ENCODE measurements at regions not wholly inside any gene's neighbourhood (a gene's known extent, or its start where the extent isn't known, plus 50 kb on each side); places are given as distances from the start of the nearest gene placed in this dataset.

GRCh38 chr20:51987812-51988211 lies 185.5 kb upstream of the SALL4 start:
- no peaks in the 10 kb centered on the region for H3K27me3 ChIP-seq (ENCODE audit: control insufficient read depth, extremely low read depth, insufficient read depth, low read length)
- FAIRE-seq = no peak
- H3K4me1 ChIP-seq (ENCODE audit: control insufficient read depth, extremely low read depth, insufficient read depth, low read length) = peaks cover 14% of the 10 kb centered on the region
- no peaks in the 10 kb centered on the region for H3K79me2 ChIP-seq (ENCODE audit: control insufficient read depth, insufficient read depth, low read length)
- DNase-seq (ENCODE audit: low read depth, low spot score) = no peak
- H3K4me3 ChIP-seq (ENCODE audit: control insufficient read depth in 2 of 3, extremely low read depth in 1 of 3, insufficient read depth in 2 of 3, low read depth in 1 of 3, low read length in 3 of 3) = no peak overlapping the region
- H3K27ac ChIP-seq (ENCODE audit: control insufficient read depth, insufficient read depth, low read length) = no peak overlapping the region
- no peak overlapping the region for H3K9ac ChIP-seq (ENCODE audit: control insufficient read depth, extremely low read depth, insufficient read depth, low read length)
- no peaks in the 10 kb centered on the region for H3K36me3 ChIP-seq (ENCODE audit: control insufficient read depth in 2 of 2, extremely low read depth in 1 of 2, insufficient read depth in 2 of 2, low read length in 2 of 2)
- dilution Hi-C loops (cut with MboI; ENCODE audit: extremely low pct_ligation_motif_present, low sequenced_read_pairs) = no loop called here
- H3K4me2 ChIP-seq (ENCODE audit: control insufficient read depth, extremely low read depth, insufficient read depth, low read depth, low read length) = no peak overlapping the region
- H3K9me3 ChIP-seq (ENCODE audit: control insufficient read depth, low read depth, low read length) = no peaks in the 10 kb centered on the region
- no peak overlapping the region for H2AFZ ChIP-seq (ENCODE audit: control insufficient read depth, low read length)
- no peak for TF ChIP-seq EZH2 (IDR thresholded peaks at IDR 0.05; ENCODE audit: low read length)
- no peaks in the 10 kb centered on the region for H4K20me1 ChIP-seq (ENCODE audit: control insufficient read depth, extremely low read depth, insufficient read depth, low read length)
- no peaks in the 10 kb centered on the region for H3K9me1 ChIP-seq (ENCODE audit: control insufficient read depth, extremely low read depth, insufficient read depth, low read length)

- FAIRE-seq (peak; percentile 75), DNase-seq (ENCODE audit: low read depth, low spot score) (peak; percentile 70)
- Histone ChIP-seq H3K36me3 (ENCODE audit: control insufficient read depth in 2 of 2, extremely low read depth in 1 of 2, insufficient read depth in 2 of 2, low read length in 2 of 2) (no peaks in the 10 kb centered on the region), H3K9ac (ENCODE audit: control insufficient read depth, extremely low read depth, insufficient read depth, low read length) (no peak overlapping the region), H4K20me1 (ENCODE audit: control insufficient read depth, extremely low read depth, insufficient read depth, low read length) (no peaks in the 10 kb centered on the region), H3K9me3 (ENCODE audit: control insufficient read depth, low read depth, low read length) (no peaks in the 10 kb centered on the region), H3K4me3 (ENCODE audit: control insufficient read depth in 2 of 3, extremely low read depth in 1 of 3, insufficient read depth in 2 of 3, low read depth in 1 of 3, low read length in 3 of 3) (no peak overlapping the region), H3K9me1 (ENCODE audit: control insufficient read depth, extremely low read depth, insufficient read depth, low read length) (no peaks in the 10 kb centered on the region), H2AFZ (ENCODE audit: control insufficient read depth, low read length) (no peak overlapping the region), H3K79me2 (ENCODE audit: control insufficient read depth, insufficient read depth, low read length) (no peaks in the 10 kb centered on the region), H3K4me1 (ENCODE audit: control insufficient read depth, extremely low read depth, insufficient read depth, low read length) (peaks cover 14% of the 10 kb centered on the region), H3K27ac (ENCODE audit: control insufficient read depth, insufficient read depth, low read length) (peak overlapping the region; percentile 68), H3K4me2 (ENCODE audit: control insufficient read depth, extremely low read depth, insufficient read depth, low read depth, low read length) (peak overlapping the region; percentile 42), H3K27me3 (ENCODE audit: control insufficient read depth, extremely low read depth, insufficient read depth, low read length) (no peaks in the 10 kb centered on the region)
- TF ChIP-seq CTCF (optimal IDR thresholded peaks at IDR 0.05 in 1 of 3, IDR thresholded peaks at IDR 0.05 in 1 of 3, conservative IDR thresholded peaks at IDR 0.05 in 1 of 3; ENCODE audit: extremely low read depth in 1 of 3, insufficient read depth in 2 of 3, low read length in 3 of 3) = no peak
- no peak for TF ChIP-seq EZH2 (IDR thresholded peaks at IDR 0.05; ENCODE audit: low read length)
- dilution Hi-C loops (cut with MboI; ENCODE audit: extremely low pct_ligation_motif_present, low sequenced_read_pairs) = no loop called here
Measured at GRCh38 chr20:51985013-51985415, 182.7 kb upstream of the SALL4 start.

GRCh38 chr20:51980277-51980676 lies 178.0 kb upstream of the SALL4 start:
- FAIRE-seq = no peak
- dilution Hi-C loops (cut with MboI; ENCODE audit: extremely low pct_ligation_motif_present, low sequenced_read_pairs) = no loop called here
- H3K36me3 ChIP-seq (ENCODE audit: control insufficient read depth in 2 of 2, extremely low read depth in 1 of 2, insufficient read depth in 2 of 2, low read length in 2 of 2) = no peaks in the 10 kb centered on the region

More at GRCh38 chr20:51980277-51980676, 178.0 kb upstream of the SALL4 start:
- Histone ChIP-seq H3K4me2 (ENCODE audit: control insufficient read depth, extremely low read depth, insufficient read depth, low read depth, low read length) (no peak overlapping the region), H3K4me1 (ENCODE audit: control insufficient read depth, extremely low read depth, insufficient read depth, low read length) (peaks cover 7% of the 10 kb centered on the region), H3K27me3 (ENCODE audit: control insufficient read depth, extremely low read depth, insufficient read depth, low read length) (no peaks in the 10 kb centered on the region), H4K20me1 (ENCODE audit: control insufficient read depth, extremely low read depth, insufficient read depth, low read length) (no peaks in the 10 kb centered on the region), H3K27ac (ENCODE audit: control insufficient read depth, insufficient read depth, low read length) (no peak overlapping the region), H3K9ac (ENCODE audit: control insufficient read depth, extremely low read depth, insufficient read depth, low read length) (no peak overlapping the region), H2AFZ (ENCODE audit: control insufficient read depth, low read length) (no peak overlapping the region), H3K79me2 (ENCODE audit: control insufficient read depth, insufficient read depth, low read length) (no peaks in the 10 kb centered on the region), H3K9me1 (ENCODE audit: control insufficient read depth, extremely low read depth, insufficient read depth, low read length) (no peaks in the 10 kb centered on the region), H3K4me3 (ENCODE audit: control insufficient read depth in 2 of 3, extremely low read depth in 1 of 3, insufficient read depth in 2 of 3, low read depth in 1 of 3, low read length in 3 of 3) (no peak overlapping the region), H3K9me3 (ENCODE audit: control insufficient read depth, low read depth, low read length) (peaks cover 3% of the 10 kb centered on the region)
- TF ChIP-seq EZH2 (IDR thresholded peaks at IDR 0.05; ENCODE audit: low read length) (no peak), CTCF (optimal IDR thresholded peaks at IDR 0.05 in 1 of 3, IDR thresholded peaks at IDR 0.05 in 1 of 3, conservative IDR thresholded peaks at IDR 0.05 in 1 of 3; ENCODE audit: extremely low read depth in 1 of 3, insufficient read depth in 2 of 3, low read length in 3 of 3) (no peak)
- DNase-seq (ENCODE audit: low read depth, low spot score) = no peak
